Small intestine (tissue), 7 donors: ENCODE measurements at regions not wholly inside any gene's neighbourhood (a gene's known extent, or its start where the extent isn't known, plus 50 kb on each side); places are given as distances from the start of the nearest gene placed in this dataset.

Experiments used
- DNase-seq, 2 donors: peaks; one replicate each; pipeline versions ENCODE4 v3.0.0 to v3.0.0-alpha.2; 2013
- FAIRE-seq: peaks from 2 replicates; lab custom pipeline; 2012; peaks lifted over from hg19 to GRCh38; lab: Jason Lieb, UNC
- H3K27ac ChIP-seq, 3 donors: one replicate each; pipeline ENCODE4 v1.5.1; 2013; ENCODE audit warnings: low read length in 2 of 3, mild to moderate bottlenecking in 2 of 3, control low read depth in 1 of 3, inconsistent platforms in 1 of 3, low read depth in 1 of 3, moderate library complexity in 1 of 3
- H3K27me3 ChIP-seq, 3 donors: one replicate each; pipeline ENCODE4 v1.6.1; 2013; ENCODE audit warnings: low read length in 3 of 3, inconsistent platforms in 1 of 3; ENCODE audit not compliant: control insufficient read depth in 3 of 3, insufficient read depth in 3 of 3
- H3K36me3 ChIP-seq, 3 donors: one replicate each; pipeline ENCODE4 v1.6.1; 2013; ENCODE audit warnings: low read length in 3 of 3, inconsistent platforms in 1 of 3, low read depth in 1 of 3, mild to moderate bottlenecking in 1 of 3, moderate library complexity in 1 of 3; ENCODE audit not compliant: control insufficient read depth in 3 of 3, insufficient read depth in 2 of 3
- H3K4me1 ChIP-seq, 3 donors: one replicate each; pipeline ENCODE4 v1.6.1; 2013; ENCODE audit warnings: low read length in 2 of 3, inconsistent platforms in 1 of 3, low read depth in 1 of 3, mild to moderate bottlenecking in 1 of 3, moderate library complexity in 1 of 3; ENCODE audit not compliant: control insufficient read depth in 3 of 3, insufficient read depth in 2 of 3
- H3K4me3 ChIP-seq, 3 donors: one replicate each; pipeline ENCODE4 v1.5.1; 2013; ENCODE audit warnings: low read length in 3 of 3, control low read depth in 1 of 3, inconsistent platforms in 1 of 3, low read depth in 1 of 3, mild to moderate bottlenecking in 1 of 3, moderate library complexity in 1 of 3
- H3K9me3 ChIP-seq, 2 donors: one replicate each; pipeline ENCODE4 v1.6.1; 2013; ENCODE audit warnings: low read depth in 1 of 2, low read length in 1 of 2; ENCODE audit not compliant: control insufficient read depth in 2 of 2, insufficient read depth in 1 of 2
- WGBS, 3 donors: extraction: QIAGEN DNeasy Blood & Tissue Kit; methylation state at CpG; one replicate each; pipeline ENCODE4 v1.1.7; 2013; 5-methylcytosine and 5-hydroxymethylcytosine counted together
- donor health status: healthy with polysubstance abuse.
- donor health status: control.
- donor health status: control.
- donor health status: Bipolar disorder and iron deficiency.
- donor health status: healthy.

- Histone ChIP-seq H3K27me3 (peaks cover 0 to 2% (median 0%) of the 10 kb centered on the region in 3 donors), H3K4me1 (no peaks in the 10 kb centered on the region), H3K9me3 (no peaks in the 10 kb centered on the region), H3K4me3 (no peak overlapping the region), H3K36me3 (no peaks in the 10 kb centered on the region), H3K27ac (no peak overlapping the region)
- FAIRE-seq (no peak), DNase-seq (no peak)
- 75 to 84% (median 78%) methylated on average over 3 of the region's 3 CpGs for WGBS, 3 donors
Measured at GRCh38 chr2:217305882-217306281, 446.0 kb upstream of the TNP1 start.

GRCh38 chr2:217304582-217304981 lies 444.7 kb upstream of the TNP1 start:
- DNase-seq (no peak), FAIRE-seq (no peak)
- Histone ChIP-seq H3K27me3 (peaks cover 0 to 2% (median 0%) of the 10 kb centered on the region in 3 donors), H3K4me3 (no peak overlapping the region), H3K27ac (no peak overlapping the region), H3K36me3 (no peaks in the 10 kb centered on the region), H3K4me1 (no peaks in the 10 kb centered on the region), H3K9me3 (no peaks in the 10 kb centered on the region)

- H3K27me3 ChIP-seq = no peaks in the 10 kb centered on the region
- FAIRE-seq (no peak), DNase-seq (no peak)
- H3K9me3 ChIP-seq = no peaks in the 10 kb centered on the region
- no peaks in the 10 kb centered on the region for H3K36me3 ChIP-seq
- WGBS, 3 donors = 74 to 80% (median 77%) methylated on average over 3 of the region's 3 CpGs
- no peak overlapping the region for H3K4me3 ChIP-seq
- no peak overlapping the region for H3K27ac ChIP-seq
- no peaks in the 10 kb centered on the region for H3K4me1 ChIP-seq
Measured at GRCh38 chr2:217302856-217303255, 443.0 kb upstream of the TNP1 start.

GRCh38 chr2:217301142-217301925 lies 441.5 kb upstream of the TNP1 start:
- no peak overlapping the region for H3K4me3 ChIP-seq
- H3K27ac ChIP-seq = no peak overlapping the region
- 77 to 88% (median 84%) methylated on average over 4 of the region's 4 CpGs for WGBS, 3 donors
- DNase-seq (no peak), FAIRE-seq (no peak)
- H3K36me3 ChIP-seq = no peaks in the 10 kb centered on the region
- H3K9me3 ChIP-seq = no peaks in the 10 kb centered on the region
- H3K4me1 ChIP-seq = no peaks in the 10 kb centered on the region
- H3K27me3 ChIP-seq = no peaks in the 10 kb centered on the region

- H3K4me1 ChIP-seq = no peaks in the 10 kb centered on the region
Measured at GRCh38 chr2:217299590-217299989, 439.7 kb upstream of the TNP1 start.

GRCh38 chr2:217297096-217297495 lies 437.2 kb upstream of the TNP1 start:
- Histone ChIP-seq H3K4me3 (no peak overlapping the region), H3K36me3 (no peaks in the 10 kb centered on the region), H3K27me3 (no peaks in the 10 kb centered on the region), H3K9me3 (no peaks in the 10 kb centered on the region), H3K4me1 (no peaks in the 10 kb centered on the region), H3K27ac (no peak overlapping the region)
- FAIRE-seq (no peak), DNase-seq (no peak)
- WGBS, 3 donors = 75 to 91% (median 88%) methylated on average over 2 of the region's 2 CpGs

More at GRCh38 chr2:217299590-217299989, 439.7 kb upstream of the TNP1 start:
- Histone ChIP-seq H3K27ac (no peak overlapping the region), H3K9me3 (no peaks in the 10 kb centered on the region), H3K27me3 (no peaks in the 10 kb centered on the region), H3K4me3 (no peak overlapping the region), H3K36me3 (no peaks in the 10 kb centered on the region)
- DNase-seq = no peak
- 28 to 70% (median 41%) methylated on average over 1 of the region's 1 CpG for WGBS, 3 donors
- no peak for FAIRE-seq

- H3K27ac ChIP-seq = no peak overlapping the region
- no peaks in the 10 kb centered on the region for H3K27me3 ChIP-seq
- FAIRE-seq = no peak
- H3K4me1 ChIP-seq = peaks cover 0 to 4% (median 0%) of the 10 kb centered on the region in 3 donors
- no peaks in the 10 kb centered on the region for H3K9me3 ChIP-seq
- no peak overlapping the region for H3K4me3 ChIP-seq
- H3K36me3 ChIP-seq = no peaks in the 10 kb centered on the region
- 69 to 86% (median 77%) methylated on average over 4 of the region's 4 CpGs for WGBS, 3 donors
- DNase-seq = no peak
Measured at GRCh38 chr2:217294818-217295217, 435.0 kb upstream of the TNP1 start.

- 53 to 61% (median 55%) methylated on average over 2 of the region's 2 CpGs for WGBS, 3 donors
- peaks cover 0 to 6% (median 0%) of the 10 kb centered on the region in 3 donors for H3K4me1 ChIP-seq
- no peak overlapping the region for H3K4me3 ChIP-seq
- no peak for FAIRE-seq
- no peaks in the 10 kb centered on the region for H3K27me3 ChIP-seq
- no peak overlapping the region for H3K27ac ChIP-seq
- H3K36me3 ChIP-seq = no peaks in the 10 kb centered on the region
- no peak for DNase-seq
- H3K9me3 ChIP-seq = no peaks in the 10 kb centered on the region
Measured at GRCh38 chr2:217294211-217294610, 434.3 kb upstream of the TNP1 start.

GRCh38 chr2:217293607-217294006 lies 433.7 kb upstream of the TNP1 start:
- H3K4me3 ChIP-seq = no peak overlapping the region
- H3K27me3 ChIP-seq = no peaks in the 10 kb centered on the region
- FAIRE-seq = no peak
- DNase-seq = no peak
- H3K4me1 ChIP-seq = peaks cover 0 to 6% (median 0%) of the 10 kb centered on the region in 3 donors
- 68 to 82% (median 78%) methylated on average over 3 of the region's 3 CpGs for WGBS, 3 donors
- H3K36me3 ChIP-seq = no peaks in the 10 kb centered on the region
- H3K27ac ChIP-seq = no peak overlapping the region
- no peaks in the 10 kb centered on the region for H3K9me3 ChIP-seq
